Fibroblast of lung (primary cell): ENCODE measurements at regions not wholly inside any gene's neighbourhood (a gene's known extent, or its start where the extent isn't known, plus 50 kb on each side); places are given as distances from the start of the nearest gene placed in this dataset.

Source experiments
- DNase-seq, 2 donors: peaks; one replicate each; pipeline versions ENCODE4 v3.0.0 to v3.0.0-alpha.2; 2010; ENCODE audit warnings: low read depth in 2 of 2
- H2AFZ ChIP-seq: 2 replicates; pipeline ENCODE4 v1.5.1; 2012; ENCODE audit warnings: low read length, control low read depth, inconsistent platforms
- H3K27ac ChIP-seq: 2 replicates; pipeline ENCODE4 v1.5.1; 2011; ENCODE audit warnings: low read length, control low read depth; ENCODE audit not compliant: insufficient read depth
- H3K27me3 ChIP-seq: 2 replicates; pipeline ENCODE4 v1.5.1; 2011; ENCODE audit warnings: mild to moderate bottlenecking, low read length; ENCODE audit not compliant: control insufficient read depth, insufficient read depth
- H3K36me3 ChIP-seq: 2 replicates; pipeline ENCODE4 v1.5.1; 2011; ENCODE audit warnings: low read length; ENCODE audit not compliant: control insufficient read depth, insufficient read depth
- H3K4me1 ChIP-seq: 2 replicates; pipeline ENCODE4 v1.5.1; 2011; ENCODE audit warnings: low read length; ENCODE audit not compliant: control insufficient read depth, insufficient read depth; ENCODE audit errors: extremely low read depth
- H3K4me2 ChIP-seq: 2 replicates; pipeline ENCODE4 v1.5.1; 2011; ENCODE audit warnings: low read length, control low read depth; ENCODE audit not compliant: insufficient read depth; ENCODE audit errors: extremely low read depth
- H3K4me3 ChIP-seq, 4 experiments: fragments of 200-600 bp in 1 of 4; sonication (generic) in 1 of 4; replicated peaks in 1 of 4; 2 replicates each; pipeline ENCODE4 v1.5.1; 2011 to 2016; ENCODE audit warnings: low read length in 4 of 4, low read depth in 3 of 4, mild to moderate bottlenecking in 3 of 4, control low read depth in 2 of 4, inconsistent platforms in 1 of 4, mixed read lengths in 1 of 4; ENCODE audit not compliant: insufficient read depth in 1 of 4; ENCODE audit errors: control extremely low read depth in 1 of 4
- H3K79me2 ChIP-seq: 2 replicates; pipeline ENCODE4 v1.5.1; 2012; ENCODE audit warnings: mild to moderate bottlenecking, low read length, inconsistent platforms; ENCODE audit not compliant: control insufficient read depth, insufficient read depth
- H3K9ac ChIP-seq: 2 replicates; pipeline ENCODE4 v1.5.1; 2011; ENCODE audit warnings: mild to moderate bottlenecking, low read length, control low read depth; ENCODE audit not compliant: insufficient read depth
- H3K9me3 ChIP-seq: 2 replicates; pipeline ENCODE4 v1.5.1; 2012; ENCODE audit warnings: low read depth, low read length; ENCODE audit not compliant: control insufficient read depth, insufficient read depth
- H4K20me1 ChIP-seq: 2 replicates; pipeline ENCODE4 v1.5.1; 2011; ENCODE audit warnings: low read length; ENCODE audit not compliant: control insufficient read depth, insufficient read depth; ENCODE audit errors: extremely low read depth
- CTCF ChIP-seq, 2 donors: IDR thresholded peaks in 1 of 2; conservative IDR thresholded peaks in 1 of 2; 1 replicate in 1 of 2; 2 replicates in 1 of 2; pipeline ENCODE4 v1.5.1; 2011 to 2012; ENCODE audit warnings: low read length in 2 of 2, control low read depth in 1 of 2, inconsistent platforms in 1 of 2, low read depth in 1 of 2, mild to moderate bottlenecking in 1 of 2
- EZH2 ChIP-seq: IDR thresholded peaks from 2 replicates; pipeline ENCODE4 v1.5.1; 2012; ENCODE audit warnings: low read length, control low read depth, mild to moderate bottlenecking; ENCODE audit errors: missing control alignments

- Histone ChIP-seq H2AFZ (no peak overlapping the region), H3K36me3 (no peaks in the 10 kb centered on the region), H4K20me1 (no peaks in the 10 kb centered on the region), H3K4me3 (no peak overlapping the region), H3K9me3 (no peaks in the 10 kb centered on the region), H3K27me3 (no peaks in the 10 kb centered on the region), H3K9ac (no peak overlapping the region), H3K4me2 (no peak overlapping the region), H3K27ac (no peak overlapping the region), H3K4me1 (no peaks in the 10 kb centered on the region), H3K79me2 (no peaks in the 10 kb centered on the region)
- DNase-seq = peak; percentile 69 to 78
- TF ChIP-seq CTCF (conservative IDR thresholded peaks at IDR 0.05 in 1 of 2, IDR thresholded peaks at IDR 0.05 in 1 of 2; ENCODE audit: low read depth in 1 of 2, low read length in 2 of 2) (no peak), EZH2 (no peak)
Observed at GRCh38 chr6:149209871-149210775, 107.4 kb upstream of the TAB2 start.

- no peak overlapping the region for H3K4me3 ChIP-seq
- no peaks in the 10 kb centered on the region for H4K20me1 ChIP-seq
- no peaks in the 10 kb centered on the region for H3K9me3 ChIP-seq
- no peaks in the 10 kb centered on the region for H3K79me2 ChIP-seq
- no peak overlapping the region for H2AFZ ChIP-seq
- H3K36me3 ChIP-seq = no peaks in the 10 kb centered on the region
- no peaks in the 10 kb centered on the region for H3K27me3 ChIP-seq
- H3K4me2 ChIP-seq = no peak overlapping the region
- no peak for TF ChIP-seq EZH2
- no peak for TF ChIP-seq CTCF (conservative IDR thresholded peaks at IDR 0.05 in 1 of 2, IDR thresholded peaks at IDR 0.05 in 1 of 2; ENCODE audit: low read depth in 1 of 2, low read length in 2 of 2)
- peak in 1 of 2 donors; percentile 39 for DNase-seq
- no peak overlapping the region for H3K27ac ChIP-seq
- H3K9ac ChIP-seq = no peak overlapping the region
- no peaks in the 10 kb centered on the region for H3K4me1 ChIP-seq
Observed at GRCh38 chr6:149211046-149211571, 106.4 kb upstream of the TAB2 start.

GRCh38 chr6:149212206-149212605 is 105.3 kb upstream of the TAB2 start:
- Histone ChIP-seq H3K4me2 (no peak overlapping the region), H3K9ac (no peak overlapping the region)

More at GRCh38 chr6:149212206-149212605, 105.3 kb upstream of the TAB2 start:
- no peak for TF ChIP-seq CTCF (conservative IDR thresholded peaks at IDR 0.05 in 1 of 2, IDR thresholded peaks at IDR 0.05 in 1 of 2; ENCODE audit: low read depth in 1 of 2, low read length in 2 of 2)
- no peak for TF ChIP-seq EZH2
- Histone ChIP-seq H3K9me3 (no peaks in the 10 kb centered on the region), H4K20me1 (no peaks in the 10 kb centered on the region), H3K27ac (no peak overlapping the region), H2AFZ (no peak overlapping the region), H3K79me2 (no peaks in the 10 kb centered on the region), H3K36me3 (no peaks in the 10 kb centered on the region), H3K4me3 (no peak overlapping the region), H3K27me3 (no peaks in the 10 kb centered on the region), H3K4me1 (no peaks in the 10 kb centered on the region)
- DNase-seq = peak; percentile 83 to 85
